Eye (tissue), 1 donor: ENCODE measurements at regions not wholly inside any gene's neighbourhood (a gene's known extent, or its start where the extent isn't known, plus 50 kb on each side); places are given as distances from the start of the nearest gene placed in this dataset.

Experiments used
- DNase-seq: peaks from one replicate; pipeline ENCODE4 v3.0.0-alpha.2; 2015

- DNase-seq, result no peak
Measured at GRCh38 chr22:49502126-49502826, 325.4 kb downstream of the BRD1 start.

- no peak for DNase-seq
Measured at GRCh38 chr22:49500942-49501395, 326.7 kb downstream of the BRD1 start.

GRCh38 chr22:49500076-49500460, 327.6 kb downstream of the BRD1 start:
- DNase-seq, result no peak

DNA sequence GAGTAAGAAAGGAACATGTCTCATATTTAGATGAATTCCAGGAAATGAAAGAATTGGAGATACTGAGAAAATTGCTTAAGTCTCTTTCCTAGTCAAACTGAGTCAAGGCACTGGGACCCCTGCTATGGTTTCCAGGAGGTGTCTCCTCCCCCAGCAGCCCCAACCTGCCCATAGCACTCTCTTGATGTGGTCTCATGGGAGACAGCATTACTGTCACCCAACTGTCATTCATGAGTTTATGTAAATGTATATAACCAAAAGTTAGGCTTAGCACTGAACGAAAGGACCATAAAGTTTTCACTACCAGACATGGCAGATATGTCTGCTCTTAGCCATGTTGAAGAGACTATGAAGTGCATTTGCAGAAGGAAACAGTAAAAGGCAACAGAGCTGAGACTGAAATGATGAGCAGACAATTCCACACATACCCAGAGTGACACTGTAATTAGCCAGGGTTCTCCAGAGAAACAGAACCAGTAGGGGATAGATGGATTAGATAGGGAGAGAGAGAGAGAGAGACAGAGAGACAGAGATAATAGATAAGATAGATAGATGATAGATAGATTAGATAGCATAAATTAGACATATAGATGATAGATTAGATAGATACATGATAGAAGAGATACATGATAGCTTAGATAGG, 328.1 kb downstream of the BRD1 start:
- no peak for DNase-seq

DNA sequence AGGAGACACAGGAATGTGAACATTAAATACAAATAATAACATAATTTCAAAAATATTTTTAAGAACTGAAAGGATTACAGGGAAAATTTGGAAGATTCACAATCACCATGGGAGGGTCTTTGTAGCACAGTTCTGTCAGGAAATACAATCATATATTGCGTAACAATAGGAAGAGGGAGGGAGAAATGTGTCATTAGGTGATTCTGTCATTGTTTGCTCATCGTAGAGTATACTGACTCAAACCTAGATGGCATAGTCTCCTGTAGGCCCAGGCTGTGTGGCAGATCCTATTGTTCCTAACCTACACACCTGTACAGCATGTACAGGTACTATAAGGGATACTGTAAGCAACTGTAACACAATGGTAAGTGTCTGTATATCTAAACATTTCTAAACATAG, 330.4 kb downstream of the BRD1 start:
- DNase-seq, result no peak

- no peak for DNase-seq
Measured at GRCh38 chr22:49494555-49494954, 333.1 kb downstream of the BRD1 start.

DNA sequence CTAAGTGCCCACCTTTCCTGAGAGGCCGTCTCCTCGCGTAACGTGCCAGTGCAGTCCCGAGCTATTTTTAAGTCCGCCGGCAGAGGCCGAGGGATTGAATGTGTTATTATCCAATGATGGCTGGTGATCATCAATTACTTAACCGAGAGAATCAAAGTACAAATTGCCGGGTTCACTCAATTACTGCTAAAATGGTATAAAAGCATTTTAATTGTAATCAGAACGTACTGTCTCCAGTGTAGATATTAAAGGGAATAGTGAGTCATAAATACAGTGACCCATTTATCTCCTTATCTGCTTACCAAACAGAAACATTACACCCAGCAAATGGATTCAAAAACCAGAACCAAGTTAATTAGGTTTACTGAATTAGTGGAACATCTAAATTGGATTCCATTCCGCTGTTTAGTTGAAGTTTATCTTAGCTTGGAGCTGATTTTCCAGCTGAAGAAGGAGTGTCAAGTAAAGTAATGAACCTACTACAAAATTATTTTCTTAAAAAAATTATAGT, 334.9 kb downstream of the BRD1 start:
- DNase-seq, result no peak

DNA sequence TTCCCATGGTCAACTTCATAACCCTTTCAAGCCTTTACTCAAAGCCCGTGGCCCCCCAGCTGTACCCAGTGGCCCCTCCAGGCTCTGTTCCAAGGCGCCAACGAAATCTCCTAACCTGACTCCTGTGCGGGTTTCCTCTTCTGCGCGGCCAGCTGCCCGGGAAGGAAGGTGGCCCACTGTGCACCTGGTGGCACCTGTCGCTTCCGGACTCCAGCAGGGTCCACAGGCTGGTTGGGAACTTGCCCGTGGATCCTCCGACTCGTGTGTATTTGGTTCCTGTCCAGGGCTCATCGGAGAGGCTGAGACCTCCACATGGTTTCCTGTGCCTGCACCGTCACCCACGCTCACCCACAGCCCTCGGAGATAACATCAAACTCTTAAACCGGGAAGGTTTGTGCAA, 335.4 kb downstream of the BRD1 start:
- no peak for DNase-seq

DNA sequence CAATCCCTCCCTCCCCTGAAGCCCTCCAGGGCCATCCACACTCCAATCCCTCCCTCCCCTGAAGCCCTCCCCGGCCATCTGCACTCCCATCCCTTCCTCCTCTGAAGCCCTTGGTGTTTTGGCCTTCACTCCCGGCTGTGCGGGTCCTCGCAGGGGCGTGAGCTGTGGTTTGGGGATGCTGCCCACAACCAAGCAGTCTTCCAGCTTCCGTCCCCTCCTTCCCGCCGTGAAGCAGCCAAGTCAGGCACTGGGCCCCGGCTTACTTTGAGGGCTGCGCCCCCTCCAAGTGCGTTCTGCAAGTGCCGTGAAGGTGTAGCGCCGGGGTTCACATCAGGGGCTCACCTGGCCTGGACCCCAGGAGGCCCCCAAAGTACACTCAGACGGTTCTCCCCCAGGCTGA, 335.9 kb downstream of the BRD1 start:
- no peak for DNase-seq

DNA sequence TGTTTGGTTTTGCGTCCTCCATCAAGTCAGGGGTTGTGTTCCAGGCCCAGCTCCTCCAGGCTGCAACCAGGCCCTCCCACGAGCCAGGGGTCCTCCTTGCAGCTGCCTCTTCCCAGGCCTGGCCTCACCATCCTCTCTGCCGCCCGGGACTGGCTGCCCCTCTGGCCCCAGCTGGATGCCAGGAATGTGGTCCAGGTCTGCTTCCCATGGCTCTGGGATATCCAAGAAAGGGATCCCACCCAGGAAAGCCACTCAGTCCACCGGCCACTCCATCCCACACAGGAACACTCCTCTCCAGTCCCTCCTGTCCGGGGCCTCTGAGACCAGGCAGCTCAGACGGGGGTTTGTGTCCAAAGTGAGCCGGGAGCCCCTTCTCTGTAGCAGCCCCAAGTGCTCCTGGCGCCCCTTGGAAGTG, 336.4 kb downstream of the BRD1 start:
- no peak for DNase-seq

GRCh38 chr22:49490692-49491091, 337.0 kb downstream of the BRD1 start:
- DNase-seq, result no peak

DNA sequence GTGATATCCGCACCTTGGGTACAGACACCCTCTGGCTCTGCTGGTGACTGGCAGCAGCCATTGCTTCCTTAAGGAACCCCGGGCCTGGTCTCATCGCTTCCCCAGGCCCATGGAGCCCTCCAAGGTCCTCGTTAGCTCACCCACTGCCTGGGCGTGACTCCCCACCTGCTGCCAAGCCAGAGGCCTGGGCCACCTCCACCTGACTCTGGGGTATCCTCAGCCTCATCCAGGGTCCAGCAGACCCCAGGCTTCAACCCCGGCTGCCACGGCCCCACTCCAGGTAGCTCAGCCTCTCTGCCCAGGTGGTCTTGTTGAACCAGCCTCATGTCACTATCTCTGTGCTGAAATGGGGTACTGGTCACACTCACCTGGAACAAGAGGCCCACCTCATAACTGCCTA, 337.9 kb downstream of the BRD1 start:
- no peak for DNase-seq

DNA sequence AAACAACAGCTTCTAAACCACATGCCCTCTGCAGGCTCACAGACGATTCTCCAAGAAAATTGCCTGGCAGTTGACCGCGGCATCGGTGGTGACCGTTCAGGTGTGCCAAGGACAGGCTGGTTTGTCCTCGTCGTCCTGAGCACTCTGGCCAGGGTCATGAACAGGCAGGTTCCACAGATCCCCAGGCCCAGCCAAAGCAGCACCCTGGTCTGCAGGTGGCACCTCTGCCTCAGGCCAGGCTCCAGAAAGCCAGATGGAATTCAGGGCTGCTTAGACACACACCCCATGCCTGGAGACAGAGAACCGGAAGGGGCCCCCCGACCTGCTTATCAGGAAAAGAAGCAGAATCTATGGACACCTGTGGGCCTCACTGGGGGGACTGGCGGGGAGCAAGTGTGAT, 338.7 kb downstream of the BRD1 start:
- no peak for DNase-seq

- DNase-seq, result no peak
Measured at GRCh38 chr22:49487950-49488349, 339.7 kb downstream of the BRD1 start.

DNA sequence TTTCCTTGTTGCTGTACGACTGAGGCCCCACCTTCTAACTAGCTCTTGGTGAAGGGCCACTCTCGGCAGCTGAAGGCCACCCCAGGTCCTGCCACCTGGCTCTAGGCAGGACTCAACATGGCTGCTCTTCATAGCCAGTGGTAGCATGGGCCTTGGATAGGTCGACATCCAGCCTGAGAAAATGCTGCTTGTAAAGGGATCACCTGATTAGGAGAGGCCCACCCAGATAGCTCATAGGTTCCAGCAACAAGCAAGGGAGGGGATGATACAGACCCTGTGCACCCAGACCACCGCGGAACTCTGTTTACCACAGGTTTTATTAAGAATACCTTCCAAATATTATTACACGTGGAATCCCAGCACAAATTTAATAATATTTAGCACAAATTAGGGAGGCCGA, 341.4 kb downstream of the BRD1 start:
- DNase-seq, result no peak

- no peak for DNase-seq
Measured at GRCh38 chr22:49483946-49484345, 343.7 kb downstream of the BRD1 start.

DNA sequence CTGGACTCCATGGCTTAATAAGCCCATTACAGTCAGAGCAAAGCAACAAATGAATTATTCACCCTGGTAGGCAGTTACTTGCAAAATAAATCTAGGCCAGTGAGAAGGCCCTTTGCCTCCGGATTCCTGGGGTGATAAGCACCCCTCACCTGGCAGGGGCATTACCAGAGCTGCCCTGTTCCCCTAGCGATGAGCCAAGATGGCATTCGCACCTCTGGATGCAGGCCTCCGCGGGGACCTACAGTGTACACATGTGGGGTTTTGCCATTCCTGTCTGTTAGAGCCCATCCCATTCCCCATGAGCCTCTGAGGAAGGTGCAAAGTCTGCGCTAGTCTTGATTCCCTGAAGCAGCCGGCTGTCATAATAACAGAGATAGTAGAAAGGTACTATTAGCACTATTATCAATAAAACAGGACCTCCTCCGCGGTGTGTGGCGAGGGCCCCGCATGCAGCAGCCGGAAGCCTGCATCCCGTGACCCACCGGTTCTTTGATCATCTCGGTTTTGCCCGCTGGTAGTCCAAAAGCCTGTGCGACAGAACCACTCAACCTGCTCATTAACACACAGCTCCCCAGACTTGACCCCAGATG, 344.3 kb downstream of the BRD1 start:
- DNase-seq, result no peak

DNA sequence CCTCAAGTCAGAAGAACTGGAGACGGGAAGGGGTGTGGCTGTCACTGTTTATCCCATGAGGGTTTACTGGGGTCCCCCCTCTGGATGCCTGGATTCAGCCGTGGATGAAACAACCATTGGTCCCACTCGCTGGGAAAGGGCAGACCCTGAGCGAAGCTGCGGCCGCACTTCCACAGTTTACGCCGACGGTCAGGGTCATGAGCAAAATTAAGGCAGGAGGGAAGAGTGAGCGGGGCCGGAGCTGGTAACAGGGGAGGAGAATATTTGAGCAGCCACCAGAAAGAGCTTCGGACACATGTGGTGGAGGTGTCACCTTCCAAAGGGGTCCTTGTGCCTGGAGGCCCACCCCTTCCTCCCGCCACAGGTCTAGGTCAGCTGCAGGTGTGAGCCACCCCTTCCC, 344.9 kb downstream of the BRD1 start:
- DNase-seq, result no peak

- DNase-seq, result peak; percentile 58
Measured at GRCh38 chr22:49481659-49482399, 345.8 kb downstream of the BRD1 start.

GRCh38 chr22:49480896-49481658, 346.6 kb downstream of the BRD1 start:
- no peak for DNase-seq

DNA sequence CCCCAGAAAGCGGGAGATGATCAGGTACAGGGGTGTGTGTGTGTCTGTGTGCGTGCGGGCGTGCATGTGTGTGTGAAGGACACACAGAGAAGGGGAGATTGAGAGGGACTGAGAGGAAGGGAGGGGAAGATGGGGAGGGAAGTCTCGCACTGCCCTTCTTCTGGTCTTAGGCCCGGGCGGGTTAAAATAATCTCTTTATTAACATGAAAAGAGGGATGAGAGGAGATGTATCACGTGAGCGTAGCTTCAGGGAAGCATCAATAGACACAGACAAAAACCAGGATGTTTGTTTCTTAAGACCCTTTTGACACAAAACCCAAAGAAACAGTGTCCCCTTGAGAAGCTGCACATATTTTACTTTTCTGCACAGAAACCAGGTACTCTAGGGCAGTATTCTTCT, 347.3 kb downstream of the BRD1 start:
- no peak for DNase-seq

DNA sequence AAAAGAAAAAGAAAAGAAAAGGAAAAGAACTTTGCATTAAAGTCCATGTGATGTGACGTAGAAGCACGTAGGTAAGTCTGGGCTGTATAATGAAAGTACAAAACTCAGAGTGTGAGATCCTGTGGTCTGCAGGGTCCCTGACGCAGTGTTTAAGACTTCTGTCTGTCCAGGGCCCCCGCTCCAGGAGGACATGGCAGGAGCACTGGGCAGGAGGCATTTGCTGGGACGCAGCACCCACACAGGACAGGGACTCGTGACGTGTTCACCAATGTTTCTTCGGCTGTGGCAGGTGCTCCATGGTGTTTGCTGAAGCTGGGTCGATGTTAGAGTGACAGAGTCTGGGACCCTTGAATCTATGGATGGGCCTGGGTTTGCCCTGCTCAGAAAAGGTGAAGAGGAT, 348.1 kb downstream of the BRD1 start:
- DNase-seq, result no peak
